GM18505 (cell line): ENCODE measurements at regions not wholly inside any gene's neighbourhood (a gene's known extent, or its start where the extent isn't known, plus 50 kb on each side); places are given as distances from the start of the nearest gene placed in this dataset.

ENCODE experiments used
- ATAC-seq: cut with Tn5 transposase; IDR thresholded peaks from one replicate; pipeline ENCODE4 v1.9.1; 2021; ENCODE audit not compliant: unreplicated experiment
- POLR2A ChIP-seq: IDR thresholded peaks from 4 replicates; pipeline ENCODE4 v1.6.1; 2011; ENCODE audit warnings: borderline replicate concordance; ENCODE audit not compliant: insufficient read depth, insufficient read length; ENCODE audit errors: extremely low read depth

DNA sequence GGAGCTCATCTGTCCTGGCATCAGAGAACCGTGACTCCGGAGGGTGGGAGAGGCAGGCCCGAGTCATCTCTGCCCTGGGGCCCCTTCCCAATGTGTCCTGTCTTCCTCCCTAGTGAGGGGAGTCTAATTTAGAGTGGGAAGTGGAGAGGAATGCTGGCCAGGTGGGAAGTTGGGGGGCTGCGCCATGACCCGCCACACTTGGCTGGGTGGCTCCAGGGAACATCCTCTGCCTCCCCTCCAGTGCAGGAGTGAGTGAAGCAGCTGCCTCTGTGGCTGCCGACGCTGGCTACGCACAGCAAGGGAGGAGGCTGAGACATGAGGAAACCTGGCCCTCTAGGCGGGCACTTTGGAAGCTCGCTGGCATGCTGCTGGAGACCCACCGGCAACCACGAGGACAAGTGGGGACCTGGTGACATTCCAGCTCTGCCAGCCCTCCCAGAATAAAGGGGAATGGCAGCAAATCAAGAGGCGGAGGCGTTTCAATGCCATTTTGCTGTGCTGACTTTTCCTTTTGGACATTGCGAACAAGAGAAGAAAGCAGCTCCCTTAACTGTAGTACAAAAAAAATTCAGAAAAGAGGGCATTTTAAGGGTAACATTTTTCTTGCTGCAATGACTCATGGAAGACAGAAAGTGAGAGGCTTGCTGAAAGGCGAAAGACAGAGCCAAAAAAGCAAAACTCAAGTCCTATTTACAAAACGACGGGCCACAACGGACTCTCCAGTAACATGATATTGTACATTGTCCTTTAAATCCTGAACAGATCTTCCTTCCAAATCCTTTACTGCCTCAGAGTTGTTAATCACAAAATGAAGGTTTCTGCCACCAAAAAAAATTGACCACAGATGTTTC lies 121.2 kb upstream of the PITRM1 start:
- TF ChIP-seq POLR2A: no peak
- ATAC-seq: no peak

DNA sequence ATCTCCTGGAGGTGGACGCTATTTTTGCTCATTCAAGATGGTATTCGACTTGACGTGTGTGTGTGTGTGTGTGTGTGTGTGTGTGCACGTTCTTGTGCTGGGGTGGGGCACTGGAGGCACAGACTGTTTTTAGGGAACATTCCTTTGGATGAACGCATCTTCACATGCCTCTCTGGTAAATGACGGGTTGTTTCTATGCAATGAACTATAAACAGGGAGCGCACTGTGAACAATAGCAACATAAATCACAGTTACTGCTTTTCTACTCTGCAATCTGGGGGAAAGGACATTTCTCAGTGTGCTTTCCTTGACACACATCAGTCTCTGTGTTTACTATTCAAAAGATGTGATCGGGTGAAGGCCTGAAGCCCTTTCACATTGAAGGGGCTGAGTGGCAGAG lies 120.1 kb upstream of the PITRM1 start:
- no peak for ATAC-seq

GRCh38 chr10:3290550-3290949 lies 118.0 kb upstream of the PITRM1 start:
- TF ChIP-seq POLR2A: no peak
- no peak for ATAC-seq

More for the DNA sequence above, 120.1 kb upstream of the PITRM1 start:
- TF ChIP-seq POLR2A: no peak

DNA sequence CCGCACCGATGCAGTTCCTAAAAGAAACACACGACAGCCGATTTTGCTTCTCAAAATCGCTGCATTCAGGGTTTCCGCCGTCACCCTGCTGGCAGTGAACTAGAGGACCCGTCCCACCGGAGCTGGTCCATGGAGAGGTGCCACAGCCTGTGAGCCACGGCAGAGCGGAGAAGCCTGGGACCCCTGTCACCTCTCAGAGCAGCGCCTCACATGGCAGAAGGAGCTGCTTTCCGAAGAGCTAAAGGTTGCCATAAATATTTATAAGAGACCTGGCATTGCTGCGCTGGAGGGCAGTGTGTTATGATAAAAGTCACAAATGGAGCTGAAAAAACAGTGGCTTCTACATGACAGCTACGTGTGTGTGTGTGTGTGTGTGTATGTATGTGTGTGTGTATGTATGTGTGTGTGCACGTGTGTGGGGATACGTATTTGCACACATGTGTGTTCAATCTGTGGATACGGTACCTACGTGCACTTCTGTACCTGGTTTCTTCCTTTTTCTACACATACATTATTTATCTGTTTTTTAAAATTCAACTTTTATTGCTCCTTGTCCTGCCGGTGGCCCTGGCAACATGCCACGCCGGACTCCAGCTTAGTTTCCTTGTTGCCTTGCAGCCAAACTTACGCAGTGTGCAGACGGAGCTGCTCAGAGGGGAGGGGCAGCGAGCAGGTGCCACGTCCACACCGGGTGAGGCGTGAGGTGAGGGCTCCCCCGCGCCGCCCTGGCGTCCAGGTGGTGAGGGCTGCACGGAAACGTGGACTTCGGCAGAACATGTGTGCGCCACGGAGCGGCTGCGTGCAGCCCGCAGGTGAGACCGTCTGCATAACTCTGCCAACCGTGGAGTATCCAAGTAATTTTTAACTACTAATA lies 115.2 kb upstream of the PITRM1 start:
- ATAC-seq: no peak
- no peak for TF ChIP-seq POLR2A

DNA sequence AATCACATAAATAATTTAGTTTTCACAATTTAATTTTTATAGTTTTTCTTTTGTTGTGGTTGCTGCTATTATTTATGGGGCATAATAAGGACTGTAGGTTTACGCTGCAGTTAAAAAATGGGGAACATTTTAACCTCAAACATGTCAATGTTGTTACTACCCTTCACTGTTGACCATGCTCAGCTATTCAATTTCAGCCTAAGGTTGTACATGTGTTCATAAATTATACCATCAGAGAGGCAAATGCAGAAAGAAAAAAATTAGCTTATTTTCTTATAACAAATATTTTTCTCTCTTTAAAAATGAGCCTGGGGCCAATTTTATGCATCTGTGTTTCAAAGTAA lies 110.1 kb upstream of the PITRM1 start:
- ATAC-seq: no peak
- TF ChIP-seq POLR2A: no peak

- TF ChIP-seq POLR2A: no peak
- no peak for ATAC-seq
Observed at GRCh38 chr10:3281941-3282673, 109.5 kb upstream of the PITRM1 start.

- TF ChIP-seq POLR2A: no peak
- ATAC-seq: no peak
Observed at GRCh38 chr10:3278771-3279170, 106.2 kb upstream of the PITRM1 start.

DNA sequence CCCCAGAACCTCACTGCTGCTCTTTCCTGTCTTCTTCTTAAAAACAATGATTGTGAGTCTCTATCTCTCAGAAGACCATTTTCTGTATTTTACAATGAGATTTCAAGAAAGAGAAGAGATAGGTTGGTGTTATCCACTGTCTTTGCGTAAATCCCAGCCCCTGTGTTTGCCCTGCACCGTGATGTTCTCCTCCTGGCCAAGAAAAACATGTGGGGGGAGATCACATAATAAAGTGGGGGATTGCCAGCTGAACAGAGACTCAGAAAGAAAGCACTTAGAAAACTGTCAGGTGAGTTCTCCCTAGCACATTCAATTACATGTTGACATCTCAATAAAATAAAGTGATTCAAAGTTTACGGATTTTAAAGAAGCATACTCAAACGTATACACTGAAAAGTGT lies 105.0 kb upstream of the PITRM1 start:
- no peak for ATAC-seq
- TF ChIP-seq POLR2A: no peak

- TF ChIP-seq POLR2A: no peak
- no peak for ATAC-seq
Observed at GRCh38 chr10:3274414-3274813, 101.8 kb upstream of the PITRM1 start.

- ATAC-seq: no peak
- TF ChIP-seq POLR2A: no peak
Observed at GRCh38 chr10:3273966-3274365, 101.4 kb upstream of the PITRM1 start.

DNA sequence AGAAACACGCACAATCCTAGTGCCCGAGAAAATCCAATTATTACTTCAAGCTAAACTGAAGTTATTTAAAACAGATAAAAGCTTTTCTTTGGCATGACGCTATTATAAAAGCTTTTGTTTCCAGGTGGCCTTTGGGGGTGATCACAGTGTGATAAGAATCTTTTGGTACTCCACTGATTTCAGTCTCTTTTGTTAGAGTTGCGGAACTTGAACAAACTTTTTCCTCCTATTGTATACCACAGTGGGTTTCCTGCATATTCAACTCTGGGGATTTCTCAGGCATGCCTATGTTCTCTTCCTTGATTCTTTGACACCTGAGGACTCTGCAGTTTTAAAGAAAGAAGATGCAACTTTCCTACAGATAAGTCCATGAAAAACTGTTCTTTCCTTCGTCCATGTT lies 99.7 kb upstream of the PITRM1 start:
- ATAC-seq: no peak
- no peak for TF ChIP-seq POLR2A

- no peak for TF ChIP-seq POLR2A
Observed at GRCh38 chr10:3271354-3272115, 99.0 kb upstream of the PITRM1 start.

More at GRCh38 chr10:3271354-3272115, 99.0 kb upstream of the PITRM1 start:
- no peak for ATAC-seq
